ENCODE measurements at regions not wholly inside any gene's neighbourhood (a gene's known extent, or its start where the extent isn't known, plus 50 kb on each side); places are given as distances from the start of the nearest gene placed in this dataset.

- WGBS, 2 donors: 89 to 100% methylated on average over 2 of the region's 2 CpGs
- intact Hi-C loops (cut with DNase I): no loop called here
- Histone ChIP-seq H3K4me3 (no peak overlapping the region), H3K9me3 (no peaks in the 10 kb centered on the region), H3K36me3 (no peaks in the 10 kb centered on the region), H3K27me3 (no peaks in the 10 kb centered on the region), H3K4me1 (no peaks in the 10 kb centered on the region), H3K27ac (no peak overlapping the region)
- no peak for DNase-seq
- TF ChIP-seq CTCF (IDR thresholded peaks at IDR 0.05): no peak
- TF ChIP-seq POLR2A (IDR thresholded peaks at IDR 0.05): no peak
These were observed 212.9 kb upstream of the SEMA6A start for GRCh38 chr5:116787570-116787969.

- Histone ChIP-seq H3K4me1 (no peaks in the 10 kb centered on the region), H3K4me3 (no peak overlapping the region), H3K36me3 (no peaks in the 10 kb centered on the region), H3K27ac (no peak overlapping the region), H3K27me3 (no peaks in the 10 kb centered on the region), H3K9me3 (no peaks in the 10 kb centered on the region)
- intact Hi-C loops (cut with DNase I): no loop called here
- 73 to 75% methylated on average over 4 of the region's 4 CpGs for WGBS, 2 donors
- no peak for DNase-seq
- TF ChIP-seq POLR2A (IDR thresholded peaks at IDR 0.05) (no peak), CTCF (IDR thresholded peaks at IDR 0.05) (no peak)
These were observed 210.5 kb upstream of the SEMA6A start for GRCh38 chr5:116785106-116785505.

GRCh38 chr5:116779846-116780245 lies 205.2 kb upstream of the SEMA6A start:
- no peak for DNase-seq
- H3K4me3 ChIP-seq: no peak overlapping the region
- WGBS, 2 donors: 69 to 72% methylated on average over 6 of the region's 6 CpGs

GRCh38 chr5:116778651-116779280 lies 204.1 kb upstream of the SEMA6A start:
- WGBS, 2 donors: 72 to 78% methylated on average over 2 of the region's 2 CpGs
- intact Hi-C loops (cut with DNase I): no loop called here
- TF ChIP-seq CTCF (IDR thresholded peaks at IDR 0.05): no peak
- no peak for TF ChIP-seq POLR2A (IDR thresholded peaks at IDR 0.05)
- no peak for DNase-seq
- no peak overlapping the region for H3K27ac ChIP-seq
- no peaks in the 10 kb centered on the region for H3K9me3 ChIP-seq
- H3K4me3 ChIP-seq: no peak overlapping the region
- H3K27me3 ChIP-seq: no peaks in the 10 kb centered on the region
- H3K4me1 ChIP-seq: no peaks in the 10 kb centered on the region
- H3K36me3 ChIP-seq: no peaks in the 10 kb centered on the region

More at GRCh38 chr5:116779846-116780245, 205.2 kb upstream of the SEMA6A start:
- no peaks in the 10 kb centered on the region for H3K4me1 ChIP-seq
- TF ChIP-seq CTCF (IDR thresholded peaks at IDR 0.05) (no peak), POLR2A (IDR thresholded peaks at IDR 0.05) (no peak)
- no peaks in the 10 kb centered on the region for H3K36me3 ChIP-seq
- H3K27ac ChIP-seq: no peak overlapping the region
- H3K27me3 ChIP-seq: no peaks in the 10 kb centered on the region
- intact Hi-C loops (cut with DNase I): no loop called here
- H3K9me3 ChIP-seq: no peaks in the 10 kb centered on the region

- TF ChIP-seq POLR2A (IDR thresholded peaks at IDR 0.05) (no peak), CTCF (IDR thresholded peaks at IDR 0.05) (no peak)
- intact Hi-C loops (cut with DNase I): no loop called here
- Histone ChIP-seq H3K4me3 (no peak overlapping the region), H3K36me3 (no peaks in the 10 kb centered on the region), H3K27ac (no peak overlapping the region), H3K9me3 (no peaks in the 10 kb centered on the region), H3K27me3 (no peaks in the 10 kb centered on the region), H3K4me1 (peaks cover 0 to under 1% (median 0%) of the 10 kb centered on the region in 3 donors)
- no peak for DNase-seq
- 57 to 67% methylated on average over 8 to 9 of the region's 10 CpGs for WGBS, 2 donors
These were observed 203.4 kb upstream of the SEMA6A start for GRCh38 chr5:116778032-116778431.
